HuH-7 (cell line): ENCODE measurements at regions not wholly inside any gene's neighbourhood (a gene's known extent, or its start where the extent isn't known, plus 50 kb on each side); places are given as distances from the start of the nearest gene placed in this dataset.
"Not testable (repeated sequence)": the region's sequence is repeated elsewhere in the genome, so short reads cannot be mapped to it uniquely, and the experiment has no call there.

Source experiments
- DNase-seq: peaks from one replicate; pipeline ENCODE4 v3.0.0; 2011; ENCODE audit warnings: low spot score

DNA sequence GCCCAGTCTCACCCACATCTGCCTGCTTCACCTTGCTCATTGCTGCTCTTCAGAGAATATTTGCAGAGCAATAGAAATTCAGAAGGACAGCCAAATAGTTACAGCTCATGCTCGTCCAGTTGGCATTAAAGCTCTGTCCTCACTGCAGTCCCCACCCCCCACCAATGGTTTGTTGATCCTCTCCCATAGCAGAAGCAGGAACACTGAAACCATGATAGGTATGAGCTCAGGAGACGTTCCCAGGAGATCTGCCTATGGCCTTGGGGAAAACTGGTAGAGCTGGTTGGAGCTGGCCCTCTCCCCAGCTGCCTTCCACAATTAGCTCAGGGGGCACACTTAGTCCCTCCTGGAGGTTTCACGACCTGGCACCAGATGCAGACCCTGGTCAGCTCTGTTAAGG, 68.6 kb upstream of the KMT2C start:
- DNase-seq = no peak

DNA sequence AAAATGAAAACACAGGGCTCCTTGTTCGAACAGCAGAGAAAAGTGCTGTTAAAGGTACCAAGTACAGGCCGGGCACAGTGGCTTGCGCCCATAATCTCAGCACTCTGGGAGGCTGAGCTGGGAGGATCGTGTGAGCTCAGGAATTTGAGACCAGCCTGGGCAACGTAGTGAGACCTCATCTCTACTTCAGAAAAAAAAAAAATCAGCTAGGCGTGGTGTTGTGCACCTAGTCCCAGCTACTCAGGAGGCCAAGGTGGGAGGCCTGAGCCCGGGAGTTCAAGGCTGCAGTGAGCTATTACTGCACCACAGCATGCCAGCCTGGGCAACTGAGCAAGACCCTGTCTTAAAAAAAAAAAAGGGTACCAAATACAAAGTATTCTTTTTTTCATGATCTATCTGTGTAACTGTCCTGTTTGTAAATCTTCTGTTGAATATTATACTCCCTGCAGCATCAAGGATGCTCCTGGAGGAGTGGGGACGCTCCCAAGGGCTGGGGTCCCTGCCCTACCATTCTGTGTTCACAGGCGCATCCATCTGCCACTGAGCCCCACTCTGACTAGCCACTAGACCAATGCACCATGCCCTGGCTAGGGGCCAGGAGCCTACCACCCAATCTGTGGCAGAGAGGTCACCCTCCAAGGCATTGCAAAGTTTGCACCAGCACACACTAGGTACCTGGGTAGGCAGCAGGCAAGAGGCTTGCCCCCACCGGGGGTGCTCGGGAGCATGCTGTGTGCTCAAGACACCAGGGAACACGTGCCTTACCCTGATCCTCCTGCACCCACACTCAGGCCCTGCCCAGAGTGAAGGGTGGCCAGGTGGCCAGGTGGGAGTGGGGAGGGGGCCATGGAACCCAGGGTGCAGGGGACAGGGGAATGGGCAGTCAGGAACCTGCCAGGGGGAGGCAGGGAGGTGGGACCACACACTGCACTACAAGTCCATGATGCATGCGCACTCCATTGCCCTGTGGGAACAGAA, 67.3 kb upstream of the KMT2C start:
- DNase-seq = no peak

DNA sequence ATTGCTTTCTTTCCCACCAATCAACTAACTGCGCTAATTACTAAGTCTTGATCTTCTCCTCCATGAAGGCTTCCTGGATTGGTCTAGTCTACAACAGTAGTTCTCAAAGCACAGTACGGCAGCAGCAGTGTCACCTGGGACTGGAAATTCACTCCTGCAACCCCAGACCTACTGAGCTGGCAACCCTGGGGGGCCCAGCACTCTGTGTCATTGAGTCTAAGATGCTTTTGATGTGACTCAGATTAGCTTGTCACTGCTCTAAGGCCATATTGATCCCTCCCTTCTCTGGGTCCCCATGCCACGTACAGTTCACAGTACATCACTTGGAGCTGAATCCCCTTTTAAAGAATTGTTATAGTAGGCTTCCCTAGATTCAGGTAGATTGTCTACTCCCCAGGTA, 65.7 kb upstream of the KMT2C start:
- no peak for DNase-seq

DNA sequence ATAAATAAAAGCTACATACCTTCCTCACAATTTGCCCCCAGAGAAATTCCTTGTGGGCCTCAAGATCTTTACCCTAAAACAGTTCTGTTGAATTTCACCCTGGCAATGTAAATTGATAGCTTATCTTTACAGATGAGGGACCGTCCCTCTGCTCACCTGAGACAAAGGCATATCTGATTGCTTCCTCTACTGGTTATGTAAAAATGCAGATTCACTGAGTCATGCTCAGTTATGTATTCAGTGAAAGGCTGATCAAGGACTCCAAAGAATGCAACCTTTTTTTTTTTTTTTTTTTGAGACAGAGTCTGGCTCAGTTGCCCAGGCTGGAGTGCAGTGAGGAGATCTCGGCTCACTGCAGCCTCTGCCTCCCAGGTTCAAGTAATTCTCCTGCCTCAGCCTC, 64.2 kb upstream of the KMT2C start:
- not testable (repeated sequence) for DNase-seq

DNA sequence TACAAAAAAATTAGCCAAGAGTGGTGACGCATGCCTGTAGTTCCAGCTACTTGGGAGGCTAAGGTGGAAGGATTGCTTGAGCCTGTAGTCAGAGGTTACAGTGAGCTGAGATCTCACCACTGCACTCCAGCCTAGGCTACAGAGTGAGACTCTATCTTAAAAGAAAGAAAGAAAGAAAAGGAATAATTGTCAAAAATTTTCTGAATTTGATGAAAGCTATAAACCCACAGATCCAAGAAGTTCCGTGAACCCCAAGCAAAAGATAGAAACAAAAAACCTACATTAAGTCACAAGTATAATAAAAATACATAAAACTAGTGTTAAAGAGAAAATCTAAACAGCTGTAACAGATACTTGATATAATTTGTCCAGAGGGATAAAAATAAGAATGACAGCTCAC, 60.1 kb upstream of the KMT2C start:
- no peak for DNase-seq

DNA sequence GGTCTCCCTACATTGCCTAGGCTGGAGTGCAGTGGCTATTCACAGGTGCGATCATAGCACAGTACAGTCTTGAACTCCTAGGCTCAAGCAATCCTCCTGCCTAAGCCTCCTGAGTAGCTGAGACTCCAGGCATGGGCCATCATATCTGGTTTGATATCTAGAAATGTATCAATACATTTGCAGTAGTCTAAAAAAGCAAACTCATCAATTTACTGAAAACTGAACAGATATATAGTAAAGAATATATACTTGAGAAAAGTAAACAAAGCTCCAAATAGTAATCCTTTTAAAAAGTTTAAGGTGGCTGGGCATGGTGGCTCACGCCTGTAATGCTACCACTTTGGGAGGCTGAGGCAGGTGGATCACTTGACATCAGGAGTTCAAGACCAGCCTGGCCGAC, 57.1 kb upstream of the KMT2C start:
- DNase-seq = no peak

DNA sequence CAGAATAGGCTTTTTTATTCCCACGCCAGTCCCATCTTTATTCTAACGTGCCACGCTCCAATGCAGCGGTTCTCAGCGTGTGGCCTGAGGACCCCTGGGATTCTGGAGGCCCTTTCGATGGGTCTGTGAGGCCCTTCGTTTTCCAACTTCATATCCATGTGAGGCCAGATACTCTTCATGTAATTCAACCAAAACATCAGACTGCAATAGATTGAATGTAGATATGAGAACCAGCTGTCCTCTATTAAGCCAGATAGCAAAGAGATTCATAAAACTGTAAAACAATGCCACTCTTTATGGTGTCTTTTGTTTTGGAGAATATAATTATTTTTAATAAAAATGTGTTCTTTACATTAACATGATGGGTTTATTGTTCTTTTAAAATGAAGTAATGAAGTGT, 53.2 kb upstream of the KMT2C start:
- no peak for DNase-seq

DNA sequence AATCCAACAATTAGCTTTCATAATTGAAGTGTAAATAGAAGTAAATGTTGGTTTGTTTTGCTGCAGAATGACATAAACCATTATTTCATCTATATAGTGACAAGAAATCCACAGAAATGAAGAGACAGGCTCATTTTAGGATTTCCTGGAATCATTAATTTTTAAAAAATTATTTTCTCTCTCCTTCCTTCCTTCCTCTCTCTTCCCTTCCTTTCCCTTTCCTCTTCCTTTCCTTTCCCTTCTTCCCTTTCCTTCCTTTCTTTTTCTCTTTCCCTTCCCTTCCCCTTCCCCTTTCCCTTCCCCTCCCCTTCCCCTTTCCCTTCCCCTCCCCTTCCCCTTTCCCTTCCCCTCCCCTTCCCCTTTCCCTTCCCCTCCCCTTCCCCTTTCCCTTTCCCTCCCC, 51.2 kb upstream of the KMT2C start:
- DNase-seq = no peak

DNA sequence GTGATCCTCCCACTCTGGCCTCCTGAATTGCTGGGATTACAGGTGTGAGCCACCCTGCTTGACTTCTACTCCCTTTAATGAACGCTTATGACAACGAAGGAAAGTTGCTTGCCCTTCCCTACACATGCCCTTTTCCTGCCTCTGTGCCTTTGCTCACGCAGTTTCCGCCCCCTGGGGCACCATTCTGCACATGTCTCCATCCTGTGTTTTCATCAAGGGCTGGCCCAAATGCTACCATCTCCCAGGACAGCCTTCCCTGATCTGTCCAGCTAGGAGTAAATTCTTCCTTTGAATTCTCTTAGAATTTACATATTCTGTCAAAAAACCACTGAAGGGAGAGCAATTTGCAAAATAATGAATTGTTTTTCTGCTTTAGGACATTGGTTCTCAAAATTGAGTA, 50.0 kb upstream of the KMT2C start:
- DNase-seq = no peak
